Heart right ventricle (tissue), 16 donors: ENCODE measurements at regions not wholly inside any gene's neighbourhood (a gene's known extent, or its start where the extent isn't known, plus 50 kb on each side); places are given as distances from the start of the nearest gene placed in this dataset.

Source experiments
- ATAC-seq, 8 donors: fragments of 200-7000 bp; cut with Tn5 transposase; one replicate each; pipeline ENCODE4 v1.9.1; 2020; ENCODE audit warnings: mild to moderate bottlenecking in 8 of 8, moderate library complexity in 8 of 8, moderate number of reproducible peaks in 1 of 8
- DNase-seq, 2 donors: peaks; one replicate each; pipeline ENCODE4 v3.0.0-alpha.2; 2020
- H3K27ac ChIP-seq, 10 donors: fragments of 200-600 bp; sonication (generic) in 2 of 10; one replicate each; pipeline versions ENCODE4 v1.5.0 to v1.8.0; 2020 to 2022; ENCODE audit warnings: mild to moderate bottlenecking in 3 of 10
- H3K27me3 ChIP-seq, 7 donors: fragments of 200-600 bp; one replicate each; pipeline ENCODE4 v1.8.0; 2021 to 2022; ENCODE audit warnings: mild to moderate bottlenecking in 2 of 7
- H3K36me3 ChIP-seq, 9 donors: fragments of 200-600 bp; sonication (generic) in 1 of 9; one replicate each; pipeline versions ENCODE4 v1.5.0 to v1.8.0; 2020 to 2022; ENCODE audit warnings: mild to moderate bottlenecking in 2 of 9
- H3K4me1 ChIP-seq, 9 donors: fragments of 200-600 bp; sonication (generic) in 1 of 9; one replicate each; pipeline versions ENCODE4 v1.5.0 to v1.8.0; 2020 to 2022; ENCODE audit warnings: mild to moderate bottlenecking in 4 of 9
- H3K4me3 ChIP-seq, 10 donors: fragments of 200-600 bp; sonication (generic) in 2 of 10; one replicate each; pipeline versions ENCODE4 v1.5.0 to v1.8.0; 2020 to 2022; ENCODE audit warnings: mild to moderate bottlenecking in 7 of 10, moderate library complexity in 2 of 10
- H3K9me3 ChIP-seq, 11 donors: fragments of 200-600 bp in 10 of 11; sonication (generic) in 2 of 11; one replicate each; pipeline versions ENCODE4 v1.5.0 to v1.8.0; 2013 to 2022; ENCODE audit warnings: mild to moderate bottlenecking in 2 of 11, control low read depth in 1 of 11, moderate library complexity in 1 of 11
- WGBS, 2 donors: extraction: QIAGEN DNeasy Blood & Tissue Kit; methylation state at CpG; one replicate each; pipeline ENCODE4 v1.1.7; 2013; ENCODE audit warnings: inconsistent platforms in 1 of 2; 5-methylcytosine and 5-hydroxymethylcytosine counted together
- intact Hi-C, 10 donors: fragments of 100-400 bp; cut with DNase I; formaldehyde crosslinking; loops; one replicate each; pipeline versions ENCODE4 v1.11.1 to v1.14.2; 2022
- TF ChIP-seq, protein P1 (sequence below), 9 donors: fragments of 200-600 bp; sonication (generic) in 2 of 9; IDR thresholded peaks; one replicate each; pipeline versions ENCODE4 v1.5.0 to v1.8.0; 2021 to 2022; ENCODE audit warnings: antibody characterized with exemption in 9 of 9, mild to moderate bottlenecking in 5 of 9, moderate library complexity in 1 of 9
- donor health status: Arrhythmogenic right ventricular cardiomyopathy.
- donor health status: ischemic (EF 13 %, LVEDD 7.1; RV severe dilation, severe dysfunction).
- donor health status: healthy with polysubstance abuse.
- donor health status: DM: no; HTN: yes; CAD: no.
- donor health status: DM: no; HTN: no; CAD: no.
- donor health status: ischemic (EF 25% LVEDD 6.9; RV normal size, moderate dysfunction).
- donor health status: ischemic (EF 25% LVEDD 5.7; RV mildly dilated, moderate dysfunction).
- donor health status: healthy.
- donor health status: DM: yes; HTN: yes; CAD: no.
- donor health status: Ischemic cardiomyopathy.
- donor health status: ischemic (EF 35%, LVEDD 5.7; RV mildly dilated, moderate dysfunction).
- donor health status: nonischemic (EF 11% LVEDD 7.7; RV severe dilation, severe dysfunction).
- donor health status: DM: yes; HTN: yes; CAD: no.
- donor health status: PGD.
- donor health status: ischemic (EF 29% LVEDD 5.4; RV normal size, mild dysfunction).
- donor health status: nonischemic (EF 23%, LVEDD 6.1; RV moderate dilation, normal function).

DNA sequence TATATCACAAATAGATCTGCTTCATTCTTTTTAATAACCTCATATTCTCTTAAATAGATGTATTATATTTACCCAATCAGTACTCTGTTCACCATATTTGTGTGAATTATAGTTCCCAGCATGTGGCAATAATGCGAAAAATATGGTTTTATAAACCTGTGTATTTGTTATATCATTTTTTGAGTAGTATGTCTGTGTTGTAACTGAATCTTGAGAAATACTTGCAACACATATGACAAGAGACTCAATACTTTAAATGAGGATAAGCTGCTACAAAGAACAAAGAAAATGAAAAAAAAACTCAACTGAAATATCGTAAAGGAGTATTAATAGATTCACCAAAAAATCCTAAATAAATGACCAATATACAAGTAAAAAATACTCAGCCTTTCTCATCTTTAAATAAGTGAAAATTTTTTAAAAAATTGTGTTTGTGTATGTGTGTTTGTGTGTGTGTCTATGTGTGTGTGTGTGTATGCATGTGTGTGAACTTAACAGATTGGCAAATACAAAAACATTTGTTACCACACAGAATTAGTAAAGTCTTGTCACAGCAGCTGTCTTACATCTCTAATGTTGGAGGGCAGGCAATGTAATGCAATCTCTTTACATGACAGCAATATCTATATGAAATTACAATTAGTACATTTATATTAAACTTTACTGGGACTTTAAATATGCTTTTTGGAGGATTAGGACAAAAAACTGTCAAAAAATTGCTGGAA, 441.9 kb upstream of the MGAT4C start:
- Histone ChIP-seq H3K4me1 (peaks cover 0 to 4% (median 0%) of the 10 kb centered on the region in 9 donors), H3K4me3 (no peak overlapping the region), H3K27me3 (no peaks in the 10 kb centered on the region), H3K27ac (no peak overlapping the region), H3K9me3 (peaks cover 0 to 5% (median 0%) of the 10 kb centered on the region in 11 donors), H3K36me3 (no peaks in the 10 kb centered on the region)
- ATAC-seq (no peak), DNase-seq (no peak)
- intact Hi-C loops = no loop called here
- TF ChIP-seq, protein P1, sequence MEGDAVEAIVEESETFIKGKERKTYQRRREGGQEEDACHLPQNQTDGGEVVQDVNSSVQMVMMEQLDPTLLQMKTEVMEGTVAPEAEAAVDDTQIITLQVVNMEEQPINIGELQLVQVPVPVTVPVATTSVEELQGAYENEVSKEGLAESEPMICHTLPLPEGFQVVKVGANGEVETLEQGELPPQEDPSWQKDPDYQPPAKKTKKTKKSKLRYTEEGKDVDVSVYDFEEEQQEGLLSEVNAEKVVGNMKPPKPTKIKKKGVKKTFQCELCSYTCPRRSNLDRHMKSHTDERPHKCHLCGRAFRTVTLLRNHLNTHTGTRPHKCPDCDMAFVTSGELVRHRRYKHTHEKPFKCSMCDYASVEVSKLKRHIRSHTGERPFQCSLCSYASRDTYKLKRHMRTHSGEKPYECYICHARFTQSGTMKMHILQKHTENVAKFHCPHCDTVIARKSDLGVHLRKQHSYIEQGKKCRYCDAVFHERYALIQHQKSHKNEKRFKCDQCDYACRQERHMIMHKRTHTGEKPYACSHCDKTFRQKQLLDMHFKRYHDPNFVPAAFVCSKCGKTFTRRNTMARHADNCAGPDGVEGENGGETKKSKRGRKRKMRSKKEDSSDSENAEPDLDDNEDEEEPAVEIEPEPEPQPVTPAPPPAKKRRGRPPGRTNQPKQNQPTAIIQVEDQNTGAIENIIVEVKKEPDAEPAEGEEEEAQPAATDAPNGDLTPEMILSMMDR (IDR thresholded peaks at IDR 0.05) = no peak
- 70 to 79% methylated on average over 2 of the region's 2 CpGs for WGBS, 2 donors

DNA sequence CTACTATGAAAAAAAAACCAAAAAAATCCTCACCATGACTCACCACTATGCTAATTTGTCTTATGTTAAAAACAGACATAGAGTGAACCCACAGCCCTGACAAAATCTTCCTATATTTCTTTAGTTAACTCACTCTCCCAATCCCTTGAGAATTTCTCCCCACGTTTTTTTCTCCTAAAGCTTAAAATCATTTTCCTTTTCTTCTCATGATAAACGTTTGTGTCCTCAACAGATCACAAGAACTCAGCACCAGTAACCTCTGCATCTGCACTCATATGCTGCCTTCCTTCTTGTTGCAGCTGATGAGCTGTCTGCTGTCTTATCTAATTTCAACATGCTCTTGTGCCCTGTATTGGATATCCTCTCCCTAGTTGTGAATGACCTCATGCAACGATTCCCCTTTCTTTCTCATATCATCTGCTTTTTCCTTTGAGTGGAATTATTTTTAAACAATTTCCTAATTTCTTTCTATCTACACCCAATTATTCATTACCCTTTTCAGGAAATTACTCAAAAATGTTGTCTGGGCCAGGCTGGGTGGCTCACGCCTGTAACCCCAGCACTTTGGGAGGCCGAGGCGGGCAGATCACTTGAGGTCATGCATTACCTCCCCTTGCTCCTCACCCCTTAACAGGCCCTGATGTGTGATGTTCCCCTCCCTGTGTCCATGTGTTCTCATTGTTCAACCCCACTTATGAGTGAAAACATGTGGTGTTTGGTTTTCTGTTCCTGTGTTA, 427.5 kb upstream of the MGAT4C start:
- Histone ChIP-seq H3K27ac (no peak overlapping the region), H3K36me3 (no peaks in the 10 kb centered on the region), H3K4me1 (no peaks in the 10 kb centered on the region), H3K9me3 (peaks cover 0 to 35% (median 0%) of the 10 kb centered on the region in 11 donors), H3K27me3 (no peaks in the 10 kb centered on the region), H3K4me3 (no peak overlapping the region)
- DNase-seq = no peak
- intact Hi-C loops = no loop called here
- no peak for ATAC-seq
- WGBS, 2 donors = 29 to 34% methylated on average over 6 of the region's 6 CpGs
- TF ChIP-seq, protein P1 (IDR thresholded peaks at IDR 0.05) = no peak

DNA sequence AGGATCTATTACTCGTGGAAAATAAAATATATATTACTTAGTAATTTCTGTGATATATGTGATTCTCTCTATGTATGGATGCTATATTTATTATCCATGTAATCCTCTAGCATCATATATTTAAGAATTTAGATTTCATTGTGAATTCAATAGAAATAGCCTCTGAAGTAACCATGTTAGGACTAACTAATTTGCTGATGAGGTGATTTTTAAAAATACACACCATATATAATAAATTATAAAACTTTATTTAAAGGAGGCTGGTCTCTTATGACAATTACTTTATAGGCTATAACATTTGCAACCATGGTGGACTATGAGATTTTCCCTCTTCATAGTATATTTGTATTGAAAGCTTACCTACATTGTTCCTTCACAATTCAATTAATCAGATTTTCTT, 424.9 kb upstream of the MGAT4C start:
- 46 to 50% methylated on average over 1 of the region's 1 CpG for WGBS, 2 donors

DNA sequence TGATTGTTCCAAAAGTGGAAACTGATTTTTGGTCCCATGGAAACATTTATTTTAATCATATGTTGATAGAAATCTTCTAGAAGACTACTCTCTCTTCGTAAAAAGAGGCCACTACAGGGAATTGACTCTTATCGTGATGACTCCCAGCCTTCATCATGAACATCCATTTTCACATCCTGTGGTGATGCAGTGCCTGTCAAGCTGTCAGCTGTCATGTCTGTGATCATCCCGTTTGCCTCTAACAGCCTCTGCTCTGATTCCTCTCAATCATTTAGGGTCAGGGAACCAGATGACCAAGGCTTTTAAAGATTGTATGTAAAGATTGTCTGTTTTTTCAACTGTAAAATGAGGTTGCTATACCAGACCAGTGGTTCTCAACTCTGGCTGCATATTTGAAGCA, 419.0 kb upstream of the MGAT4C start:
- no peak overlapping the region for H3K4me3 ChIP-seq
- no peak for DNase-seq
- H3K27me3 ChIP-seq = no peaks in the 10 kb centered on the region
- TF ChIP-seq, protein P1 (IDR thresholded peaks at IDR 0.05) = no peak
- no peaks in the 10 kb centered on the region for H3K36me3 ChIP-seq
- no peak overlapping the region for H3K27ac ChIP-seq
- no peaks in the 10 kb centered on the region for H3K4me1 ChIP-seq
- H3K9me3 ChIP-seq = peaks cover 0 to 2% (median 0%) of the 10 kb centered on the region in 11 donors
- ATAC-seq = no peak
- intact Hi-C loops = no loop called here
- 55 to 56% methylated on average over 3 of the region's 3 CpGs for WGBS, 2 donors

More for the DNA sequence above, 424.9 kb upstream of the MGAT4C start:
- Histone ChIP-seq H3K4me3 (no peak overlapping the region), H3K4me1 (no peaks in the 10 kb centered on the region), H3K27me3 (no peaks in the 10 kb centered on the region), H3K36me3 (no peaks in the 10 kb centered on the region), H3K27ac (no peak overlapping the region), H3K9me3 (peaks cover 0 to 23% (median 0%) of the 10 kb centered on the region in 11 donors)
- DNase-seq (no peak), ATAC-seq (no peak)
- intact Hi-C loops = no loop called here
- TF ChIP-seq, protein P1 (IDR thresholded peaks at IDR 0.05) = no peak
